Parathyroid adenoma (tissue), 2 donors: ENCODE measurements at regions not wholly inside any gene's neighbourhood (a gene's known extent, or its start where the extent isn't known, plus 50 kb on each side); places are given as distances from the start of the nearest gene placed in this dataset.

Experiments used
- H2AFZ ChIP-seq: fragments of 300-600 bp; sonication (generic); one replicate; pipeline ENCODE4 v1.7.0; 2017; ENCODE audit warnings: antibody characterized with exemption, mild to moderate bottlenecking
- H3K27ac ChIP-seq: fragments of 300-600 bp; sonication (generic); one replicate; pipeline ENCODE4 v1.7.0; 2017
- H3K27me3 ChIP-seq: fragments of 300-600 bp; sonication (generic); one replicate; pipeline ENCODE4 v1.7.0; 2017; ENCODE audit warnings: low read length; ENCODE audit not compliant: control insufficient read depth, insufficient read depth
- H3K36me3 ChIP-seq: fragments of 300-600 bp; sonication (generic); one replicate; pipeline ENCODE4 v1.7.0; 2017; ENCODE audit warnings: low read length; ENCODE audit not compliant: control insufficient read depth, insufficient read depth
- H3K4me1 ChIP-seq: fragments of 300-600 bp; sonication (generic); one replicate; pipeline ENCODE4 v1.7.0; 2017; ENCODE audit warnings: control low read depth
- H3K4me2 ChIP-seq: fragments of 300-600 bp; sonication (generic); one replicate; pipeline ENCODE4 v1.7.0; 2017; ENCODE audit warnings: low read length
- H3K4me3 ChIP-seq: fragments of 300-600 bp; sonication (generic); one replicate; pipeline ENCODE4 v1.7.0; 2017; ENCODE audit warnings: low read depth, low read length
- H3K79me2 ChIP-seq: fragments of 300-600 bp; sonication (generic); one replicate; pipeline ENCODE4 v1.7.0; 2017; ENCODE audit warnings: control low read depth
- H3K9ac ChIP-seq: fragments of 300-600 bp; sonication (generic); one replicate; pipeline ENCODE4 v1.7.0; 2017; ENCODE audit warnings: mild to moderate bottlenecking
- H3K9me3 ChIP-seq: fragments of 300-600 bp; sonication (generic); one replicate; pipeline ENCODE4 v1.7.0; 2017; ENCODE audit warnings: low read length; ENCODE audit not compliant: control insufficient read depth
- CTCF ChIP-seq: fragments of 300-600 bp; sonication (generic); IDR thresholded peaks from one replicate; pipeline ENCODE4 v1.7.0; 2017; ENCODE audit warnings: antibody characterized with exemption, mild to moderate bottlenecking
- donor health status: primary hyperparathyroidism.

- Histone ChIP-seq H3K4me3 (no peak overlapping the region), H3K27me3 (no peaks in the 10 kb centered on the region), H2AFZ (no peak overlapping the region), H3K9ac (no peak overlapping the region), H3K27ac (no peak overlapping the region), H3K4me1 (no peaks in the 10 kb centered on the region), H3K79me2 (no peaks in the 10 kb centered on the region), H3K36me3 (no peaks in the 10 kb centered on the region), H3K9me3 (no peaks in the 10 kb centered on the region), H3K4me2 (no peak overlapping the region)
- TF ChIP-seq CTCF, result no peak
These were observed 65.4 kb upstream of the BEND6 start for GRCh38 chr6:56889492-56889891.

GRCh38 chr6:56888687-56889086 is 66.2 kb upstream of the BEND6 start:
- no peaks in the 10 kb centered on the region for H3K36me3 ChIP-seq
- H3K4me2 ChIP-seq, result no peak overlapping the region
- H3K4me3 ChIP-seq, result no peak overlapping the region
- H3K4me1 ChIP-seq, result no peaks in the 10 kb centered on the region
- no peak overlapping the region for H2AFZ ChIP-seq
- no peak overlapping the region for H3K27ac ChIP-seq
- no peak for TF ChIP-seq CTCF
- H3K9me3 ChIP-seq, result no peaks in the 10 kb centered on the region
- H3K9ac ChIP-seq, result no peak overlapping the region
- no peaks in the 10 kb centered on the region for H3K79me2 ChIP-seq
- no peaks in the 10 kb centered on the region for H3K27me3 ChIP-seq

DNA sequence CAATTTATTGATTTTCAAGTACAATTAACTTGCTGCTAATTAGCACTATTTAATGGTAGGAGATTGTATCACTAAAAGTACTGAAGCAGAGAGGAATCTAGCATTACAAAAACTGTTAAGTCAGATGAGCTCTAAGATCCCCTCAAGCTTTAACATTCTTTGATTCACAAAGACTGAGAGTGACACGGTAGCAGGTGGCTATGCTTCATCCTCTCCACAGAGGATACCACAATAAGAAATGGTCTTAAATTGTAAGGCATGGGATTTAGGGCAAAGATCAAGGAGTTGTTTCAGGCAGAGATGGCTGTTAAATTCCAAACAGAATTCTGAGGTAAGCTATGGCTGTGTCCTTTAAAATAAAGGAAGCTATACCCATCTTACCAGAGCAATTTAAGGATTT is 67.8 kb upstream of the BEND6 start:
- Histone ChIP-seq H3K4me1 (no peaks in the 10 kb centered on the region), H3K4me3 (no peak overlapping the region), H3K27ac (no peak overlapping the region), H3K36me3 (no peaks in the 10 kb centered on the region), H3K79me2 (no peaks in the 10 kb centered on the region), H2AFZ (no peak overlapping the region), H3K9me3 (no peaks in the 10 kb centered on the region), H3K4me2 (no peak overlapping the region), H3K27me3 (no peaks in the 10 kb centered on the region), H3K9ac (no peak overlapping the region)
- no peak for TF ChIP-seq CTCF

DNA sequence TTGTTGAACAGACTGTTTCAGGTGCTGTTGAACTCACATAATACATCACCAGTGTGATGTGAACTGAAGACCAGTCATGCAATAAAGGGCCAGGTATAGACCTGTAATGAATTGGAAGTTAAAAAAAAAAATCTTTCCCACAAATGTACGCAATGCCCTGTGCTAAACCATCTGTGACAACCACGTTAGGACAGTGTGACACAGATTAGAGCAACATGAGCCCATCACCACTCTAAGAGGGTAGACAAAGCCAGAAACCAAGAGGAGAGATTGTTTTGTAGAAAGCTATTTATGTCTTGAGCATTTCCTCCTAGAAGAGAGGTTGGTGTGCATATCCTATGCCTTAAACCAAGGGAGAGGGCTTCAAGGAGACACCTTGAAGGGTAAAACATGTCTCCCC is 77.0 kb upstream of the BEND6 start:
- TF ChIP-seq CTCF, result no peak
- H3K27me3 ChIP-seq, result no peaks in the 10 kb centered on the region
- no peaks in the 10 kb centered on the region for H3K9me3 ChIP-seq
- no peaks in the 10 kb centered on the region for H3K36me3 ChIP-seq
- no peak overlapping the region for H3K9ac ChIP-seq
- no peaks in the 10 kb centered on the region for H3K4me1 ChIP-seq
- no peak overlapping the region for H2AFZ ChIP-seq
- no peak overlapping the region for H3K27ac ChIP-seq
- H3K4me3 ChIP-seq, result no peak overlapping the region
- no peak overlapping the region for H3K4me2 ChIP-seq
- no peaks in the 10 kb centered on the region for H3K79me2 ChIP-seq

GRCh38 chr6:56875961-56876360 is 78.9 kb upstream of the BEND6 start:
- Histone ChIP-seq H3K9ac (no peak overlapping the region), H3K27me3 (no peaks in the 10 kb centered on the region), H3K4me3 (no peak overlapping the region), H3K27ac (no peak overlapping the region), H3K4me1 (no peaks in the 10 kb centered on the region), H3K4me2 (no peak overlapping the region), H2AFZ (no peak overlapping the region), H3K36me3 (no peaks in the 10 kb centered on the region), H3K9me3 (no peaks in the 10 kb centered on the region), H3K79me2 (no peaks in the 10 kb centered on the region)
- no peak for TF ChIP-seq CTCF
